Mucosa of descending colon (tissue), 3 donors: ENCODE measurements at regions not wholly inside any gene's neighbourhood (a gene's known extent, or its start where the extent isn't known, plus 50 kb on each side); places are given as distances from the start of the nearest gene placed in this dataset.

Experiments used
- ATAC-seq: fragments of 200-7000 bp; cut with Tn5 transposase; one replicate; pipeline ENCODE4 v1.9.1; 2020; ENCODE audit warnings: mild to moderate bottlenecking, moderate library complexity
- DNase-seq, 3 donors: peaks; one replicate each; pipeline ENCODE4 v3.0.0-alpha.2; 2020
- H3K36me3 ChIP-seq: fragments of 200-600 bp; one replicate; pipeline ENCODE4 v1.8.0; 2021; ENCODE audit warnings: low read depth, mild to moderate bottlenecking
- H3K4me1 ChIP-seq: fragments of 200-600 bp; one replicate; pipeline ENCODE4 v1.8.0; 2021; ENCODE audit warnings: low read depth, mild to moderate bottlenecking
- H3K4me3 ChIP-seq: fragments of 200-600 bp; one replicate; pipeline ENCODE4 v1.8.0; 2021; ENCODE audit warnings: mild to moderate bottlenecking
- H3K9me3 ChIP-seq: fragments of 200-600 bp; one replicate; pipeline ENCODE4 v1.8.0; 2021; ENCODE audit warnings: mild to moderate bottlenecking
- CTCF ChIP-seq: fragments of 200-600 bp; IDR thresholded peaks from one replicate; pipeline ENCODE4 v1.8.0; 2022; ENCODE audit warnings: antibody characterized with exemption, mild to moderate bottlenecking
- intact Hi-C, 2 donors: fragments of 100-400 bp; cut with DNase I in 1 of 2; cut with micrococcal nuclease in 1 of 2; formaldehyde crosslinking; loops; one replicate each; pipeline versions ENCODE4 v1.11.0 to v1.11.1; 2022; cut with DNase I, micrococcal nuclease
- donor health status: DM: no; HTN: no; CAD: no; lungs with moderate emphysema.
- donor health status: DM: no; HTN: no; CAD: no.
- donor health status: DM: no; HTN: yes; CAD: no.

GRCh38 chr11:91860661-91861060, 364.0 kb upstream of the FAT3 start:
- no peaks in the 10 kb centered on the region for H3K4me1 ChIP-seq
- no peak for ATAC-seq

GRCh38 chr11:91859666-91860065, 365.0 kb upstream of the FAT3 start:
- no peak for DNase-seq
- no peak for ATAC-seq
- H3K36me3 ChIP-seq = no peaks in the 10 kb centered on the region
- H3K9me3 ChIP-seq = no peaks in the 10 kb centered on the region
- intact Hi-C loops = no loop called here
- TF ChIP-seq CTCF = no peak
- H3K4me3 ChIP-seq = no peak overlapping the region
- no peaks in the 10 kb centered on the region for H3K4me1 ChIP-seq

More at GRCh38 chr11:91860661-91861060, 364.0 kb upstream of the FAT3 start:
- TF ChIP-seq CTCF = no peak
- no peaks in the 10 kb centered on the region for H3K9me3 ChIP-seq
- no peak for DNase-seq
- intact Hi-C loops = no loop called here
- H3K4me3 ChIP-seq = no peak overlapping the region
- H3K36me3 ChIP-seq = no peaks in the 10 kb centered on the region

- Histone ChIP-seq H3K4me3 (no peak overlapping the region), H3K36me3 (no peaks in the 10 kb centered on the region), H3K4me1 (no peaks in the 10 kb centered on the region), H3K9me3 (no peaks in the 10 kb centered on the region)
- ATAC-seq (no peak), DNase-seq (no peak)
- intact Hi-C loops = no loop called here
- TF ChIP-seq CTCF = no peak
These were observed 367.4 kb upstream of the FAT3 start for GRCh38 chr11:91857179-91857578.

GRCh38 chr11:91854780-91855179, 369.8 kb upstream of the FAT3 start:
- H3K36me3 ChIP-seq = no peaks in the 10 kb centered on the region
- TF ChIP-seq CTCF = no peak
- H3K9me3 ChIP-seq = no peaks in the 10 kb centered on the region
- H3K4me1 ChIP-seq = no peaks in the 10 kb centered on the region
- DNase-seq (no peak), ATAC-seq (no peak)
- no peak overlapping the region for H3K4me3 ChIP-seq
- intact Hi-C loops = no loop called here

GRCh38 chr11:91854171-91854570, 370.4 kb upstream of the FAT3 start:
- TF ChIP-seq CTCF = no peak
- no peak for DNase-seq
- ATAC-seq = no peak
- H3K4me3 ChIP-seq = no peak overlapping the region
- H3K36me3 ChIP-seq = no peaks in the 10 kb centered on the region
- H3K4me1 ChIP-seq = no peaks in the 10 kb centered on the region
- no peaks in the 10 kb centered on the region for H3K9me3 ChIP-seq
- intact Hi-C loops = no loop called here

- Histone ChIP-seq H3K4me1 (no peaks in the 10 kb centered on the region), H3K9me3 (no peaks in the 10 kb centered on the region), H3K4me3 (no peak overlapping the region), H3K36me3 (no peaks in the 10 kb centered on the region)
- DNase-seq (no peak), ATAC-seq (no peak)
- no peak for TF ChIP-seq CTCF
- intact Hi-C loops = no loop called here
These were observed 372.7 kb upstream of the FAT3 start for GRCh38 chr11:91851908-91852307.
